SJCRH30 (cell line): ENCODE measurements at regions not wholly inside any gene's neighbourhood (a gene's known extent, or its start where the extent isn't known, plus 50 kb on each side); places are given as distances from the start of the nearest gene placed in this dataset.
"Not testable (repeated sequence)": the region's sequence is repeated elsewhere in the genome, so short reads cannot be mapped to it uniquely, and the experiment has no call there.

ENCODE experiments used
- DNase-seq, 2 experiments: peaks; one replicate each; pipeline ENCODE4 v3.0.0-alpha.2; 2015 to 2020
- H3K27ac ChIP-seq: fragments of 250-450 bp; sonication (Bioruptor Pico); 2 replicates; pipeline ENCODE4 v1.5.1; 2020; ENCODE audit warnings: mild to moderate bottlenecking, moderate library complexity
- H3K27me3 ChIP-seq: fragments of 250-450 bp; sonication (Bioruptor Pico); 2 replicates; pipeline ENCODE4 v1.5.1; 2020; ENCODE audit warnings: mild to moderate bottlenecking, moderate library complexity
- H3K36me3 ChIP-seq: fragments of 250-450 bp; sonication (Bioruptor Pico); 2 replicates; pipeline ENCODE4 v1.5.1; 2020; ENCODE audit warnings: mild to moderate bottlenecking, moderate library complexity
- H3K4me1 ChIP-seq: fragments of 250-450 bp; sonication (Bioruptor Pico); 2 replicates; pipeline ENCODE4 v1.5.1; 2020; ENCODE audit warnings: mild to moderate bottlenecking, moderate library complexity
- H3K4me3 ChIP-seq: fragments of 250-450 bp; sonication (Bioruptor Pico); 2 replicates; pipeline ENCODE4 v1.5.1; 2020; ENCODE audit warnings: mild to moderate bottlenecking, moderate library complexity
- H3K9me3 ChIP-seq: fragments of 250-450 bp; sonication (Bioruptor Pico); replicated peaks from 2 replicates; pipeline ENCODE4 v1.5.1; 2020; ENCODE audit warnings: mild to moderate bottlenecking, moderate library complexity

DNA sequence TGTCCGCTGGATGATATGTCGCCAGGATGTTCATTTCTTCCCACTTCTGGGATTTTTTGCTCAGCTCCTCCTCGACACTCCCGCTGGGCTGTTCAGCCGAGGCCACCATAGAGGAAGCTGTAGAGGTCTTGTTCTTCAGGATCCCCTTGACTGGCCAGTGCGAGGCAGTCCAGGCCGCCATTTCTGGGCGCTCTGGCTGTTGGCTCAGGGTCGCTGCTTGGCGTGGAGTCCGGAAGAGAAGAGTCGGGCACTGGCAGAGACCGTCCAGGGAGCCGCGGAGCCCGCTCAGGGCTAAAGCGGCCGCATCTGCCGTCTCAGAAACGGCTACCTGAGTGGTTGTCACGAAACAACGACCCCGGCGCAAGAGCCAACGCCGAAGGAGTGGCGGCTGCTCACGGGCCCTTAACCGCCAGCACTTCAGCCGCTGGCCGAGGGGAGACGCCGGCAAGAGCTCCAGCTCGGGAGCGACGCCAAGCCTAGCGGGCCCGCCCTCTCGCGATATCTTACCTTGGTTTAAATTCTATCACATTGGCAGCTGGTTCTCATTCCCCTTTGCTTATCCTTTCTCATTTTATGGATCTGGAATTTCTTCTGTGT lies 50.9 kb upstream of the RUBCNL start:
- not testable (repeated sequence) for H3K4me1 ChIP-seq, DNase-seq, H3K27ac ChIP-seq, H3K4me3 ChIP-seq, H3K27me3 ChIP-seq, H3K9me3 ChIP-seq, H3K36me3 ChIP-seq
